ENCODE measurements at regions not wholly inside any gene's neighbourhood (a gene's known extent, or its start where the extent isn't known, plus 50 kb on each side); places are given as distances from the start of the nearest gene placed in this dataset.

DNA sequence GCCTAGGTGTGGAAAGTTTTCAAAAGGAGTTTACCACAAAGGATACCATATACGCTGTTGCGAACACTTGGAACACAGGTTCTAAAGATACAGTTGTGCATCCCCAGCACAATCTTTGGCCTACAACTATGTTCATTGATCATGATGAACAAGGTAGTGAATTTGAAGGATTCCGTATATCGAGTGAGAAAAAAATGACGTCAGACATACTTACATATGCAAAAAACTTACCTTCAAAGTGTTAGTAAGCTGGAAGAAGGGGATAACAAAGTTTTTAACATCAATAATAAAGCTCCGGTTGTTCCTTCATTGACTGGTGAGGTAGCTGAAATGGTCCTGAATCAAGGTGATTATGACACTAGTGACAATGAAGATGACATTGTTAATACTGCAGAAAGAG lies 133.9 kb upstream of the PDE3A start:
- TF ChIP-seq, protein P1, sequence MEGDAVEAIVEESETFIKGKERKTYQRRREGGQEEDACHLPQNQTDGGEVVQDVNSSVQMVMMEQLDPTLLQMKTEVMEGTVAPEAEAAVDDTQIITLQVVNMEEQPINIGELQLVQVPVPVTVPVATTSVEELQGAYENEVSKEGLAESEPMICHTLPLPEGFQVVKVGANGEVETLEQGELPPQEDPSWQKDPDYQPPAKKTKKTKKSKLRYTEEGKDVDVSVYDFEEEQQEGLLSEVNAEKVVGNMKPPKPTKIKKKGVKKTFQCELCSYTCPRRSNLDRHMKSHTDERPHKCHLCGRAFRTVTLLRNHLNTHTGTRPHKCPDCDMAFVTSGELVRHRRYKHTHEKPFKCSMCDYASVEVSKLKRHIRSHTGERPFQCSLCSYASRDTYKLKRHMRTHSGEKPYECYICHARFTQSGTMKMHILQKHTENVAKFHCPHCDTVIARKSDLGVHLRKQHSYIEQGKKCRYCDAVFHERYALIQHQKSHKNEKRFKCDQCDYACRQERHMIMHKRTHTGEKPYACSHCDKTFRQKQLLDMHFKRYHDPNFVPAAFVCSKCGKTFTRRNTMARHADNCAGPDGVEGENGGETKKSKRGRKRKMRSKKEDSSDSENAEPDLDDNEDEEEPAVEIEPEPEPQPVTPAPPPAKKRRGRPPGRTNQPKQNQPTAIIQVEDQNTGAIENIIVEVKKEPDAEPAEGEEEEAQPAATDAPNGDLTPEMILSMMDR (conservative IDR thresholded peaks at IDR 0.05; ENCODE audit: low read length), result no peak
- no peak for TF ChIP-seq EZH2phosphoT487 (IDR thresholded peaks at IDR 0.05; ENCODE audit: borderline replicate concordance)
